KBM-7 (cell line): ENCODE measurements at regions not wholly inside any gene's neighbourhood (a gene's known extent, or its start where the extent isn't known, plus 50 kb on each side); places are given as distances from the start of the nearest gene placed in this dataset.

Source experiments
- DNase-seq: peaks from one replicate; pipeline ENCODE4 v3.0.0-alpha.2; 2015
- in situ Hi-C: fragments of 300-500 bp; cut with MboI; formaldehyde crosslinking; loops from 2 replicates; pipeline ENCODE4 v1.14.3; 2020; ENCODE audit warnings: low sequenced_read_pairs, low pct_unique_long_range_greater_than_20kb, mixed read lengths

GRCh38 chr16:49130397-49130796 is 151.2 kb downstream of the CBLN1 start:
- no peak for DNase-seq
- in situ Hi-C loops = no loop called here

- in situ Hi-C loops = no loop called here
- no peak for DNase-seq
These were observed 151.7 kb downstream of the CBLN1 start for GRCh38 chr16:49129935-49130334.

DNA sequence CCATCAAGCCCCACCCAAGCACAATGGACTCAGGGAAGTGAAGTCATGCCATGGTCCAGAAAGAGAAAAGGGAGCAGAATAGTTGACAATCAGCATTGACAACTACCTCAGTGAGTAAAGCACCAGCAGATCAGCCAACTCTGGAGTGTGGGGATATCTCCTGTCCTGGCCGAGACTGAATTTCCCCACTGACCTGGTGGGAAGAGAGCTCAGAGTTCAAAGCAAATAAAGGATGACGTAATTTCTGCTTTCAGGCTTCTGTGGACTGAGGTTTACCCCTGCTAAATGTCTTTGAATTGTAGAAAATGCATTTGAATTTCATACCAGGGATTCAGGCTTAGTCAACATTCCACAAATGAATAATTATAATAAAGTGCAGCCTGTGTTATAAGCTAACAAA is 152.9 kb downstream of the CBLN1 start:
- in situ Hi-C loops = no loop called here
- DNase-seq = no peak

DNA sequence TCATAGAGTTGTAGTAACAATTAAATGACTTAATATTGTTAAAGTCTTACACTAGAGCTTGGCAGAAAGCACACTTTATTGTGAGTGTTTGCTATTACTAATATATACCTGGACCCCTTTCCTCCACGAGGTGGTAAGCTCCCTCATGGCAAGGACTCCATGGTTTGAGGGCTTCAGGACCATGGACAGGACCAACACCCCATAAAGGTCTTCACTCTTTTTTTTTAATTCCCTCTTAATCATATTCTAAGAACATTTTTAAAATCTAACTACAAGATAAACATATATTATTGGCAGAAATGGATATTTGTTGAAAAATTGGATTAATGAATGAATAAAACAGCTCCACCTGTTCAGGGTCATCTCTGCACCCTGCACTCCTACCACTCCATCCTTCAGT is 154.5 kb downstream of the CBLN1 start:
- peak; percentile 0 for DNase-seq

GRCh38 chr16:49121636-49122035 is 160.0 kb downstream of the CBLN1 start:
- no peak for DNase-seq
- in situ Hi-C loops = no loop called here

More for the DNA sequence above, 154.5 kb downstream of the CBLN1 start:
- in situ Hi-C loops = no loop called here

GRCh38 chr16:49120631-49121030 is 161.0 kb downstream of the CBLN1 start:
- DNase-seq = no peak
- in situ Hi-C loops = no loop called here

GRCh38 chr16:49116873-49117272 is 164.8 kb downstream of the CBLN1 start:
- in situ Hi-C loops = no loop called here
- no peak for DNase-seq

GRCh38 chr16:49115956-49116355 is 165.7 kb downstream of the CBLN1 start:
- no peak for DNase-seq
- in situ Hi-C loops = no loop called here

GRCh38 chr16:49112754-49113153 is 168.9 kb downstream of the CBLN1 start:
- DNase-seq = no peak
- in situ Hi-C loops = no loop called here

- in situ Hi-C loops = no loop called here
- no peak for DNase-seq
These were observed 170.3 kb downstream of the CBLN1 start for GRCh38 chr16:49111351-49111750.

DNA sequence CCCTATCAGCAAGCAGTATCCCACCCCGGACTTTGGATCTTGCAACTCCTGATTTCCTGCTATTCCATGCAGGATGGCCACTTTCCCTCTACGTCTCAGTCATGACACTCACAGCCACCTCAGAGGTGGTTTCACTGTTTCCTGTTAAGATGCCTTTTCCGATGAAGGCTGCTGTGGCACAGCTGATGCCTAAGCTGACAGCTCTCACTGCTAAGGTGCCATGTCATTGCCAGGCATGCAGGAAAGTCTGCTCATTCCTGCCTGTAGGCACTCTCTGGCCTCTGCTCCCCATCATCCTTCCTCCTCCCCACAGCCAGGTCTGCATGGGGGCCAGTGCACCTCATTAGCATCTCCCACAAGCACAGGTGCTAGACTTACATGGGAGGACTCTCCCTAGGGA is 173.0 kb downstream of the CBLN1 start:
- DNase-seq = no peak
- in situ Hi-C loops = no loop called here

- DNase-seq = no peak
- in situ Hi-C loops = no loop called here
These were observed 178.3 kb downstream of the CBLN1 start for GRCh38 chr16:49103298-49103697.

DNA sequence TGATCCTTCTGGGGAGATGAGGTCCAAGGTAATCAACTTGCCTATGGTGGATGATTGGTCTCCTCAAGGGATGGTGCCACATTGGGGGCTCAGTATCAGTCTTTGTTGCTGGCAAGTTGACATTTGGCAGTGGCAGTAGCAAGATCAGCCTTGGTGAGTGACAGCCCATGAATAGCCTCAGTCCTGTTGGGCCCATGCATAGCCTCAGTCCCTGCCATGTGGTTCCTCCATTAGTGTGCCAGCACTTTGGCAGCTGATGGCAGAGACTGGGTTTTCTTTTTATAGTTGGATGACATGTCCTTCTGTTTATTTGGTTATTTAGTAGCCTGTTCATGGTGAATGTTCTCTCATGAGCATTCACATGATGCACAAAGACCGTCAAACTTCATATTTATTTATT is 179.6 kb downstream of the CBLN1 start:
- DNase-seq = no peak
- in situ Hi-C loops = no loop called here

- in situ Hi-C loops = no loop called here
- DNase-seq = no peak
These were observed 181.3 kb downstream of the CBLN1 start for GRCh38 chr16:49100366-49100765.

GRCh38 chr16:49097964-49098363 is 183.7 kb downstream of the CBLN1 start:
- in situ Hi-C loops = no loop called here
- DNase-seq = no peak

GRCh38 chr16:49096176-49096945 is 185.3 kb downstream of the CBLN1 start:
- no peak for DNase-seq
- in situ Hi-C loops = no loop called here

- in situ Hi-C loops = no loop called here
- no peak for DNase-seq
These were observed 186.1 kb downstream of the CBLN1 start for GRCh38 chr16:49095539-49095938.

GRCh38 chr16:49094471-49094870 is 187.2 kb downstream of the CBLN1 start:
- in situ Hi-C loops = no loop called here
- DNase-seq = no peak

GRCh38 chr16:49093939-49094338 is 187.7 kb downstream of the CBLN1 start:
- in situ Hi-C loops = no loop called here
- DNase-seq = no peak

GRCh38 chr16:49092704-49093103 is 188.9 kb downstream of the CBLN1 start:
- in situ Hi-C loops = no loop called here
- DNase-seq = no peak

DNA sequence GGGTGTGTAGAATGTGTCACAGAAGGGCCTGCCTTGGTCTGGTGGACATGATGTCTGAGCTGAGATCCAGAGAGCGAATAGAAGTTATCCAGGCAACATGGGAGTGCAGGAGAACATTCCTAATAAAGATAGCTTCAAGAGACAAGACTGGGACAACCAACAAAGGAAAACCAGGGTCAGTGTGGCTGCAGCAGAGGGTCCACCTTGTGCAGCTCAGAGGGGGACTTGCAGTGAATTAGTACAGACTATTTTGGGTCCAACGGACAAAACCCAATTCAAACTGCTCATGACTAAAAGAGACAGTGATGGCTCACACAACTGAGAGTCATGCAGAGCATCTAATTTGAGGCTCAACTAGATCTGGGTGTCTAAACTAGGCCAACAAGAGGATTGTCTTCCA is 192.1 kb downstream of the CBLN1 start:
- in situ Hi-C loops = no loop called here
- no peak for DNase-seq
